HepG2 (cell line): ENCODE measurements at regions not wholly inside any gene's neighbourhood (a gene's known extent, or its start where the extent isn't known, plus 50 kb on each side); places are given as distances from the start of the nearest gene placed in this dataset.

Experiments
- ERF ChIP-seq: IDR thresholded peaks from 2 replicates; pipeline ENCODE4 v1.6.1; 2018; ENCODE audit warnings: missing biosample characterization, missing genetic modification reagents
- FOXA1 ChIP-seq, 2 experiments: fragments of 450-650 bp in 1 of 2; sonication (generic) in 1 of 2; formaldehyde crosslinking in 1 of 2; IDR thresholded peaks; 2 replicates each; pipeline versions ENCODE4 v1.4.0 to v1.6.1; 2016 to 2020; ENCODE audit warnings: missing genetic modification reagents in 1 of 2
- HDAC1 ChIP-seq: sonication (generic); formaldehyde crosslinking; IDR thresholded peaks from 2 replicates; pipeline ENCODE4 v1.5.1; 2020; ENCODE audit warnings: mild to moderate bottlenecking, missing genetic modification reagents
- KDM1A ChIP-seq: IDR thresholded peaks from 2 replicates; pipeline ENCODE4 v1.6.1; 2016; ENCODE audit warnings: missing compliant biosample characterization
- NFYB ChIP-seq: sonication (generic); formaldehyde crosslinking; IDR thresholded peaks from 2 replicates; pipeline ENCODE4 v1.4.0; 2020; ENCODE audit warnings: missing genetic modification reagents
- NR2F1 ChIP-seq, 2 experiments: fragments of 450-650 bp in 1 of 2; formaldehyde crosslinking in 1 of 2; IDR thresholded peaks; 2 replicates each; pipeline versions ENCODE4 v1.5.0 to v1.6.1; 2016 to 2020; ENCODE audit warnings: mild to moderate bottlenecking in 1 of 2, missing compliant biosample characterization in 1 of 2, missing genetic modification reagents in 1 of 2, moderate library complexity in 1 of 2
- PHF5A ChIP-seq: IDR thresholded peaks from one replicate; pipeline ENCODE4 v1.6.1; 2018; ENCODE audit warnings: low read depth, missing genetic modification reagents; ENCODE audit not compliant: unreplicated experiment
- SIN3A ChIP-seq: IDR thresholded peaks from 2 replicates; pipeline ENCODE4 v1.6.1; 2011; ENCODE audit warnings: low read depth, mild to moderate bottlenecking, control low read depth, low read length, borderline replicate concordance
- SMC3 ChIP-seq: IDR thresholded peaks from 2 replicates; pipeline ENCODE4 v1.6.1; 2011; ENCODE audit warnings: low read length, improper control_type of control experiment
- ZBTB7A ChIP-seq: sonication (generic); formaldehyde crosslinking; IDR thresholded peaks from 2 replicates; pipeline ENCODE4 v1.8.0; 2022; ENCODE audit warnings: mild to moderate bottlenecking, missing genetic modification reagents
- ZMAT3 ChIP-seq: sonication (generic); formaldehyde crosslinking; conservative IDR thresholded peaks from 2 replicates; pipeline ENCODE4 v1.7.0; 2021; ENCODE audit warnings: missing genetic modification reagents
- ZNF317 ChIP-seq: sonication (generic); formaldehyde crosslinking; IDR thresholded peaks from 2 replicates; pipeline ENCODE4 v1.5.0; 2020; ENCODE audit warnings: mild to moderate bottlenecking, missing genetic modification reagents
- ZNF619 ChIP-seq: sonication (generic); formaldehyde crosslinking; IDR thresholded peaks from 2 replicates; pipeline ENCODE4 v1.4.0; 2020; ENCODE audit warnings: mild to moderate bottlenecking, missing genetic modification reagents
- ZNF772 ChIP-seq: sonication (generic); formaldehyde crosslinking; IDR thresholded peaks from 2 replicates; pipeline ENCODE4 v1.5.0; 2020; ENCODE audit warnings: mild to moderate bottlenecking, missing genetic modification reagents
- TF ChIP-seq, protein P1 (sequence below): sonication (generic); formaldehyde crosslinking; IDR thresholded peaks from 2 replicates; pipeline ENCODE4 v1.8.0; 2022; ENCODE audit warnings: missing genetic modification reagents, mild to moderate bottlenecking, moderate library complexity, borderline replicate concordance
- TF ChIP-seq, protein P2 (sequence below): sonication (generic); formaldehyde crosslinking; IDR thresholded peaks from 2 replicates; pipeline ENCODE4 v1.8.1; 2023; ENCODE audit warnings: mild to moderate bottlenecking, missing genetic modification reagents
- TF ChIP-seq, protein P3 (sequence below): sonication (generic); formaldehyde crosslinking; IDR thresholded peaks from 2 replicates; pipeline ENCODE4 v1.5.1; 2020; ENCODE audit warnings: mild to moderate bottlenecking, moderate library complexity, missing genetic modification reagents
- TF ChIP-seq, protein P4 (sequence below): sonication (generic); formaldehyde crosslinking; conservative IDR thresholded peaks from 2 replicates; pipeline ENCODE4 v1.8.0; 2022; ENCODE audit warnings: mild to moderate bottlenecking, moderate library complexity, missing genetic modification reagents
- TF ChIP-seq, protein P5 (sequence below): sonication (generic); formaldehyde crosslinking; IDR thresholded peaks from 2 replicates; pipeline ENCODE4 v1.4.0; 2020; ENCODE audit warnings: missing genetic modification reagents, mild to moderate bottlenecking, borderline replicate concordance

DNA sequence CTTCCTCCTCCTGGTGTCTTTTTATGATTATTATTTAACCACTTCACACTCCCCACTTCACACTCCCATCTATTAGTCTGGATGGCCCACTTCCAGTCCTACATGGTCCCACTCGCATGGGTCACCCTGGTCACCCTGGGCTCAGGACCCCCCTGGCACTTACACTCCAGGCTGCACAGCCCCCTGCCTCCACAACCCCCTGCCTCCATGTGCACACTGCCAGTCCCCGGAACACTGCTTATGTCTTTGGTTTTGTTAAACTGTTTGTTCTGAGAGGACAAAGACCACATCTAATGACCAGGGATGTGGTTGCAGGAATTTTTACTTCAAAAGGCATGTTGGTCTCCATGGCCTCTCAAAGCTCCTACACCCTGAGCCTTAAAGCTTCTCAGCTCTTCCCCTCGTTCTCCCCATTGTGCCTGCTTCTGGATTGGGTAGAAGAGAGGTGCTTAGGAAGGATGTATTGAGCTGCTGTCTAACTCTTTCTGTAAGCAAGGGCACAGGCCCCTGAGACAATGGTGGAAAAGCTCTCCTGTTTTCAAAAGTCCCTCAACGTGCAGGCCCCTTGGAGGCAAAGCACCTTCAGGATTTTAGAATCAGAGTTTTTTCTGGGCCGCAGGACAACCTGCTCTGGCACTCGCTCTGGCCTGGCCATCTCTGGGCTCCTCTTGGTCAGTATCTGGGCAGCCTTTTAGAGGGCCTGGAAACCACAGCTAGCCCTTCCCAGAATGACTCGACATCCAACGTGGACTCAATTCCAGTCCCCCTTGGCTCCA, 150.0 kb upstream of the HAAO start (continued):
- TF ChIP-seq ZNF619 (CRISPR knock-in tag) (peak; percentile 87; the same call in 1 of the 2 replicates), FOXA1 (IDR thresholded peaks at IDR 0.05) (no peak), FOXA1 (CRISPR knock-in tag; IDR thresholded peaks at IDR 0.05) (0 out of 2 replicates have a peak, but pooled peaks have one; percentile 49), ERF (peak; percentile 59; the same call in 1 of the 2 replicates), ZNF317 (peak; percentile 42; the same call in 1 of the 2 replicates), SMC3 (peak; percentile 22; the same call in 1 of the 2 replicates), NFYB (CRISPR knock-in tag) (0 out of 2 replicates have a peak, but pooled peaks have one; percentile 18), NR2F1 (CRISPR knock-in tag; IDR thresholded peaks at IDR 0.05) (no peak), ZMAT3 (CRISPR knock-in tag) (peak; percentile 60; the same call in 1 of the 2 replicates), ZNF772 (CRISPR knock-in tag) (peak; percentile 80), PHF5A (CRISPR knock-in tag) (peak; percentile 41), ZBTB7A (CRISPR knock-in tag) (peak; percentile 96), KDM1A (0 out of 2 replicates have a peak, but pooled peaks have one; percentile 12), SIN3A (0 out of 2 replicates have a peak, but pooled peaks have one; percentile 53), HDAC1 (CRISPR knock-in tag) (peak; percentile 64)
- TF ChIP-seq, protein P1, sequence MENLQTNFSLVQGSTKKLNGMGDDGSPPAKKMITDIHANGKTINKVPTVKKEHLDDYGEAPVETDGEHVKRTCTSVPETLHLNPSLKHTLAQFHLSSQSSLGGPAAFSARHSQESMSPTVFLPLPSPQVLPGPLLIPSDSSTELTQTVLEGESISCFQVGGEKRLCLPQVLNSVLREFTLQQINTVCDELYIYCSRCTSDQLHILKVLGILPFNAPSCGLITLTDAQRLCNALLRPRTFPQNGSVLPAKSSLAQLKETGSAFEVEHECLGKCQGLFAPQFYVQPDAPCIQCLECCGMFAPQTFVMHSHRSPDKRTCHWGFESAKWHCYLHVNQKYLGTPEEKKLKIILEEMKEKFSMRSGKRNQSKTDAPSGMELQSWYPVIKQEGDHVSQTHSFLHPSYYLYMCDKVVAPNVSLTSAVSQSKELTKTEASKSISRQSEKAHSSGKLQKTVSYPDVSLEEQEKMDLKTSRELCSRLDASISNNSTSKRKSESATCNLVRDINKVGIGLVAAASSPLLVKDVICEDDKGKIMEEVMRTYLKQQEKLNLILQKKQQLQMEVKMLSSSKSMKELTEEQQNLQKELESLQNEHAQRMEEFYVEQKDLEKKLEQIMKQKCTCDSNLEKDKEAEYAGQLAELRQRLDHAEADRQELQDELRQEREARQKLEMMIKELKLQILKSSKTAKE (CRISPR knock-in tag) = peak; percentile 34; the same call in 1 of the 2 replicates
- TF ChIP-seq, protein P2, sequence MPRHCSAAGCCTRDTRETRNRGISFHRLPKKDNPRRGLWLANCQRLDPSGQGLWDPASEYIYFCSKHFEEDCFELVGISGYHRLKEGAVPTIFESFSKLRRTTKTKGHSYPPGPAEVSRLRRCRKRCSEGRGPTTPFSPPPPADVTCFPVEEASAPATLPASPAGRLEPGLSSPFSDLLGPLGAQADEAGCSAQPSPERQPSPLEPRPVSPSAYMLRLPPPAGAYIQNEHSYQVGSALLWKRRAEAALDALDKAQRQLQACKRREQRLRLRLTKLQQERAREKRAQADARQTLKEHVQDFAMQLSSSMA (CRISPR knock-in tag) = 0 out of 2 replicates have a peak, but pooled peaks have one; percentile 61
- TF ChIP-seq, protein P3, sequence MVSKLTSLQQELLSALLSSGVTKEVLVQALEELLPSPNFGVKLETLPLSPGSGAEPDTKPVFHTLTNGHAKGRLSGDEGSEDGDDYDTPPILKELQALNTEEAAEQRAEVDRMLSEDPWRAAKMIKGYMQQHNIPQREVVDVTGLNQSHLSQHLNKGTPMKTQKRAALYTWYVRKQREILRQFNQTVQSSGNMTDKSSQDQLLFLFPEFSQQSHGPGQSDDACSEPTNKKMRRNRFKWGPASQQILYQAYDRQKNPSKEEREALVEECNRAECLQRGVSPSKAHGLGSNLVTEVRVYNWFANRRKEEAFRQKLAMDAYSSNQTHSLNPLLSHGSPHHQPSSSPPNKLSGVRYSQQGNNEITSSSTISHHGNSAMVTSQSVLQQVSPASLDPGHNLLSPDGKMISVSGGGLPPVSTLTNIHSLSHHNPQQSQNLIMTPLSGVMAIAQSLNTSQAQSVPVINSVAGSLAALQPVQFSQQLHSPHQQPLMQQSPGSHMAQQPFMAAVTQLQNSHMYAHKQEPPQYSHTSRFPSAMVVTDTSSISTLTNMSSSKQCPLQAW = 0 out of 2 replicates have a peak, but pooled peaks have one; percentile 83
- TF ChIP-seq, protein P4, sequence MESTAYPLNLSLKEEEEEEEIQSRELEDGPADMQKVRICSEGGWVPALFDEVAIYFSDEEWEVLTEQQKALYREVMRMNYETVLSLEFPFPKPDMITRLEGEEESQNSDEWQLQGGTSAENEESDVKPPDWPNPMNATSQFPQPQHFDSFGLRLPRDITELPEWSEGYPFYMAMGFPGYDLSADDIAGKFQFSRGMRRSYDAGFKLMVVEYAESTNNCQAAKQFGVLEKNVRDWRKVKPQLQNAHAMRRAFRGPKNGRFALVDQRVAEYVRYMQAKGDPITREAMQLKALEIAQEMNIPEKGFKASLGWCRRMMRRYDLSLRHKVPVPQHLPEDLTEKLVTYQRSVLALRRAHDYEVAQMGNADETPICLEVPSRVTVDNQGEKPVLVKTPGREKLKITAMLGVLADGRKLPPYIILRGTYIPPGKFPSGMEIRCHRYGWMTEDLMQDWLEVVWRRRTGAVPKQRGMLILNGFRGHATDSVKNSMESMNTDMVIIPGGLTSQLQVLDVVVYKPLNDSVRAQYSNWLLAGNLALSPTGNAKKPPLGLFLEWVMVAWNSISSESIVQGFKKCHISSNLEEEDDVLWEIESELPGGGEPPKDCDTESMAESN (CRISPR knock-in tag) = 0 out of 2 replicates have a peak, but pooled peaks have one; percentile 38
- TF ChIP-seq, protein P5, sequence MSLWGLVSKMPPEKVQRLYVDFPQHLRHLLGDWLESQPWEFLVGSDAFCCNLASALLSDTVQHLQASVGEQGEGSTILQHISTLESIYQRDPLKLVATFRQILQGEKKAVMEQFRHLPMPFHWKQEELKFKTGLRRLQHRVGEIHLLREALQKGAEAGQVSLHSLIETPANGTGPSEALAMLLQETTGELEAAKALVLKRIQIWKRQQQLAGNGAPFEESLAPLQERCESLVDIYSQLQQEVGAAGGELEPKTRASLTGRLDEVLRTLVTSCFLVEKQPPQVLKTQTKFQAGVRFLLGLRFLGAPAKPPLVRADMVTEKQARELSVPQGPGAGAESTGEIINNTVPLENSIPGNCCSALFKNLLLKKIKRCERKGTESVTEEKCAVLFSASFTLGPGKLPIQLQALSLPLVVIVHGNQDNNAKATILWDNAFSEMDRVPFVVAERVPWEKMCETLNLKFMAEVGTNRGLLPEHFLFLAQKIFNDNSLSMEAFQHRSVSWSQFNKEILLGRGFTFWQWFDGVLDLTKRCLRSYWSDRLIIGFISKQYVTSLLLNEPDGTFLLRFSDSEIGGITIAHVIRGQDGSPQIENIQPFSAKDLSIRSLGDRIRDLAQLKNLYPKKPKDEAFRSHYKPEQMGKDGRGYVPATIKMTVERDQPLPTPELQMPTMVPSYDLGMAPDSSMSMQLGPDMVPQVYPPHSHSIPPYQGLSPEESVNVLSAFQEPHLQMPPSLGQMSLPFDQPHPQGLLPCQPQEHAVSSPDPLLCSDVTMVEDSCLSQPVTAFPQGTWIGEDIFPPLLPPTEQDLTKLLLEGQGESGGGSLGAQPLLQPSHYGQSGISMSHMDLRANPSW = 0 out of 2 replicates have a peak, but pooled peaks have one; percentile 63
